Tibial artery (tissue), 4 donors: ENCODE measurements at regions not wholly inside any gene's neighbourhood (a gene's known extent, or its start where the extent isn't known, plus 50 kb on each side); places are given as distances from the start of the nearest gene placed in this dataset.

Experiments
- DNase-seq, 2 donors: peaks; one replicate each; pipeline ENCODE4 v3.0.0-alpha.2; 2019
- H3K27ac ChIP-seq, 2 donors: fragments of 200-600 bp; sonication (generic) in 1 of 2; 1 replicate in 1 of 2; 2 replicates in 1 of 2; pipeline ENCODE4 v1.5.1; 2018 to 2019; ENCODE audit warnings: mild to moderate bottlenecking in 1 of 2
- H3K27me3 ChIP-seq, 2 donors: fragments of 200-600 bp; sonication (generic) in 1 of 2; one replicate each; pipeline versions ENCODE4 v1.5.1 to v1.6.0; 2016 to 2019
- H3K36me3 ChIP-seq, 3 donors: fragments of 200-600 bp; sonication (generic) in 2 of 3; one replicate each; pipeline ENCODE4 v1.5.1; 2016 to 2019; ENCODE audit warnings: mild to moderate bottlenecking in 2 of 3
- H3K4me1 ChIP-seq, 4 donors: fragments of 200-600 bp; sonication (generic) in 2 of 4; 1 replicate in 3 of 4; 2 replicates in 1 of 4; pipeline ENCODE4 v1.5.1; 2016 to 2019
- H3K4me3 ChIP-seq, 2 donors: fragments of 200-600 bp; sonication (generic) in 1 of 2; 1 replicate in 1 of 2; 2 replicates in 1 of 2; pipeline ENCODE4 v1.5.1; 2018 to 2019; ENCODE audit warnings: mild to moderate bottlenecking in 2 of 2
- H3K9me3 ChIP-seq, 3 donors: fragments of 200-600 bp; sonication (generic) in 1 of 3; one replicate each; pipeline ENCODE4 v1.5.1; 2016 to 2019
- intact Hi-C: fragments of 100-400 bp; cut with DNase I; formaldehyde crosslinking; loops from one replicate; pipeline ENCODE4 v1.15.0; 2023; ENCODE audit warnings: low total_unique reads
- TF ChIP-seq, protein P1 (sequence below), 2 experiments: fragments of 200-600 bp in 1 of 2; fragments of 450-650 bp in 1 of 2; IDR thresholded peaks; one replicate each; pipeline ENCODE4 v1.5.1; 2017 to 2019; ENCODE audit warnings: antibody characterized with exemption in 2 of 2, mild to moderate bottlenecking in 1 of 2, moderate library complexity in 1 of 2

DNA sequence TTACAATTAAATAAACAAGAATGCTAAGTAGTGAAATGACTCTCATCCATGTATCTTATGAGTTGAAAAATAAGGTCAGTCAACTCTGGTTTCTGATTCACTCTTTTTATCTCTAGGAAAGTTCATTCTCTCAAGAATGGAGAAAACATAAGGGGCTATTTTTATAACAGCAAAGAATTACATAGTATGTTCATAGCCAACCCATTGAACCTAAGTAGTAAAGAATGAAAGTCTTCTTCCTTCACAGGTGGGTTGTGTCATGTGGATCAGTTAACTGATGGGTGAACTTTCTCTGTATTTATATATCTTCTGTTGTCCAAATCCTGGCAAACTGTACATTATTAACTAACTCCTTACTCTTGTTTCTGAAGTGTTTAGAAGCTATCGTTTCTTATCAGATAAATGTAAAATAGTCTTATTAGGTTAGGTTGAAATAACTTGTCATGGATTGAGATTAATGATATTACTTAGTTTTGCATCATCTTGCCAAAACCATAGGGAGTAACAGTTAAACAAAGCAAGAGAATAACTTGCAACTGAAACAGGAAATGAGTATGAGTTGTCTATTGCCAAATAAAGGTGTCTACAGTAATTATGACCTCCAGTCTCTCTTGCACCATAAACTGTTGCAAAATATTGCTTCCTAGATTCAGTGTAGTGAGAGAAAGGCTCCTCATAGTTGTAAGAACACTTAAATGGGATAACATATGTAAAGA is 86.8 kb downstream of the ANKRD7 start:
- DNase-seq = no peak
- TF ChIP-seq, protein P1, sequence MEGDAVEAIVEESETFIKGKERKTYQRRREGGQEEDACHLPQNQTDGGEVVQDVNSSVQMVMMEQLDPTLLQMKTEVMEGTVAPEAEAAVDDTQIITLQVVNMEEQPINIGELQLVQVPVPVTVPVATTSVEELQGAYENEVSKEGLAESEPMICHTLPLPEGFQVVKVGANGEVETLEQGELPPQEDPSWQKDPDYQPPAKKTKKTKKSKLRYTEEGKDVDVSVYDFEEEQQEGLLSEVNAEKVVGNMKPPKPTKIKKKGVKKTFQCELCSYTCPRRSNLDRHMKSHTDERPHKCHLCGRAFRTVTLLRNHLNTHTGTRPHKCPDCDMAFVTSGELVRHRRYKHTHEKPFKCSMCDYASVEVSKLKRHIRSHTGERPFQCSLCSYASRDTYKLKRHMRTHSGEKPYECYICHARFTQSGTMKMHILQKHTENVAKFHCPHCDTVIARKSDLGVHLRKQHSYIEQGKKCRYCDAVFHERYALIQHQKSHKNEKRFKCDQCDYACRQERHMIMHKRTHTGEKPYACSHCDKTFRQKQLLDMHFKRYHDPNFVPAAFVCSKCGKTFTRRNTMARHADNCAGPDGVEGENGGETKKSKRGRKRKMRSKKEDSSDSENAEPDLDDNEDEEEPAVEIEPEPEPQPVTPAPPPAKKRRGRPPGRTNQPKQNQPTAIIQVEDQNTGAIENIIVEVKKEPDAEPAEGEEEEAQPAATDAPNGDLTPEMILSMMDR (IDR thresholded peaks at IDR 0.05) = no peak
- H3K4me3 ChIP-seq = no peak overlapping the region
- H3K9me3 ChIP-seq = no peaks in the 10 kb centered on the region
- no peaks in the 10 kb centered on the region for H3K27me3 ChIP-seq
- intact Hi-C loops = no loop called here
- H3K4me1 ChIP-seq = peaks cover 0 to 9% (median 0%) of the 10 kb centered on the region in 4 donors
- H3K27ac ChIP-seq = no peak overlapping the region
- H3K36me3 ChIP-seq = no peaks in the 10 kb centered on the region

DNA sequence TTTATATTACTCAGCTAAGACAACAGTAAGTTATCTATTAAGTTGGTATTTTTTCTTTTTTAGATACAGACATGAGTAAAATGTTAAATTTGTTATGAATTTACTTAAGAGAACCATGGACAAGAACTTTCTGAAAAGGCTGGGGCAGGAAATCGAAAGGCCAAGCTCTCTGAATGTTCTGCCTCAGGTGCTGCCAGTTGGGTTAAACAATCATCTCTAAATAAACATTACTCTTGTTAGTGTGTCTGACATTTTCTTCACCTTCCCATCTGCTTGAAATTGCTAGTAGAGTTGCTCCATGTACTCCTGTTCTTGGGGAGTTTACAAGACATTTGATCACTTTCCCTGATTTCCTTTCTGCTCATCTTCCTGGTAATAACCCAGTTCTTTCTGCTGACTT is 87.5 kb downstream of the ANKRD7 start:
- Histone ChIP-seq H3K27me3 (no peaks in the 10 kb centered on the region), H3K4me3 (no peak overlapping the region), H3K27ac (no peak overlapping the region), H3K9me3 (no peaks in the 10 kb centered on the region), H3K36me3 (no peaks in the 10 kb centered on the region), H3K4me1 (peaks cover 0 to 9% (median 0%) of the 10 kb centered on the region in 4 donors)
- TF ChIP-seq, protein P1 (IDR thresholded peaks at IDR 0.05) = no peak
- intact Hi-C loops = no loop called here
- DNase-seq = no peak

DNA sequence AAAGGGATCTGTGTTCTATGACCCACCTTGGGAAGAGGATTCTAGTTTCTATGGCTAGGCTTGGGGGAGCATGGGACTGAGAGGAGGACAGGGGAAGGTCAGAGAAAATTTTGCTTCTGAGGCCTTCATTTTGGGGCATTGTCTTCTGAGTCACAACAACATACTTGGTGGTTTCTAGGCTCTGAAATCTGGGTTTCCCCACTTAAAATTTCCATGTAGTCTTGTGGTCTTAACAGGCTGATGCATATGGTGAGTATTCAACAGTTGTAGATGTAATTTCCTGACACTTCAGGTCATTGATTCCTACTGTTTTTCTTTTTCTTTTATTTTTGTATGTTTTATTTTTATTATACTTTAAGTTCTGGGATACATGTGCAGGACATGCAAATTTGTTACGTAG is 88.5 kb downstream of the ANKRD7 start:
- TF ChIP-seq, protein P1 (IDR thresholded peaks at IDR 0.05) = no peak
- H3K36me3 ChIP-seq = no peaks in the 10 kb centered on the region
- H3K4me3 ChIP-seq = no peak overlapping the region
- H3K9me3 ChIP-seq = no peaks in the 10 kb centered on the region
- peaks cover 0 to 9% (median 0%) of the 10 kb centered on the region in 4 donors for H3K4me1 ChIP-seq
- H3K27ac ChIP-seq = no peak overlapping the region
- intact Hi-C loops = no loop called here
- DNase-seq = no peak
- no peaks in the 10 kb centered on the region for H3K27me3 ChIP-seq

DNA sequence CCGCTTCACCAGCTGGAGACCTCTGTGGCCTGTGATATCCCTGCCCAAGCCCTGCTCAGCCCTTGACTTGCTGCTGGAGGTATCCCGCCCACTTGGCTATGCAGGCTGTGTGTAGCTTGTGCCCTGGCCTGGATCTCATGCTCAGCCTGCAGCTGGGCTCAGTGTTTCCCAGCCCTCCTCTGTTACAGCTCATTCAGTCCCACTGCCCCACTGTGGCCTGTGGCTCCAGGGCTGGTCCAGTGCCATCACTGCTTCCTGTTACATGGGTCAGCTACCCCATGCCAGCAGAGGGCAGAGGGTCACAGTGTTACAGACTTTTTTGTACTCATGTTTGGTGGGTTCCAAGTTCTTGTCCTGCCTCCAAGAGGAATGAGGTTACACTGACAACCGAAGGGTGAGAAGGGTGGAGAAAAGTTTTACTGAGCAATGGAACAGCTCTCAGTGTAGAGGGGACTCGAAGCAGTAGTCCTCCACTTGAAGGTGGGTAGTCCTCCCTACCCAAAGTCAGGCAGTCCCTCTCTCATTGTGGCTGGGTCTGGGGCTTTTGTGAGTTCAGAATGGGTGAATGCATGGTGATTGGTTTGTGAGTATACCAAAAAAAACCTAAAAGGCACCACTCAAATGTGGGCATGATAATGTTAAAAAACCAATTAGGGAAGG is 100.4 kb downstream of the ANKRD7 start:
- Histone ChIP-seq H3K36me3 (no peaks in the 10 kb centered on the region), H3K4me3 (no peak overlapping the region), H3K4me1 (no peaks in the 10 kb centered on the region), H3K27me3 (no peaks in the 10 kb centered on the region), H3K27ac (no peak overlapping the region), H3K9me3 (no peaks in the 10 kb centered on the region)
- intact Hi-C loops = no loop called here
- TF ChIP-seq, protein P1 (IDR thresholded peaks at IDR 0.05) = no peak
- no peak for DNase-seq

DNA sequence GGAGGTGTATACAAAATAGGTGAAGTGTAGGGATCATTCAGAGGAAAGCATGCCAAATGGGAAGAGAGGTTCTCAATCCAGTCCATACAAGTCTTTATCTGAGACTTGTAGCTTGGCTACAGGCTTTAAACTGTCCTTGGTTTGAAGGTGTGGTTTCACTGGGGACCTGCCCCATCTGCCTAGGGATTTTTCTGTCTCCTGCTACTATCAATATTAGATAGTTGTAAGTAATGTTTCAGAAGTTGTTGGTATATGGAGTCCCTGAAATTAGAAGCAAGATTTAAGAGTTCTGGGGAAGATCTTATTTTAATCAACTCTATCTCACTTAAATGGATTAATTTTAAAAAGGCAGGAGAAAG is 100.9 kb downstream of the ANKRD7 start:
- no peaks in the 10 kb centered on the region for H3K9me3 ChIP-seq
- H3K36me3 ChIP-seq = no peaks in the 10 kb centered on the region
- H3K4me1 ChIP-seq = no peaks in the 10 kb centered on the region
- no peak overlapping the region for H3K4me3 ChIP-seq
- intact Hi-C loops = no loop called here
- no peak for DNase-seq
- no peak overlapping the region for H3K27ac ChIP-seq
- TF ChIP-seq, protein P1 (IDR thresholded peaks at IDR 0.05) = no peak
- H3K27me3 ChIP-seq = no peaks in the 10 kb centered on the region
